GM21825 (cell line): ENCODE measurements at regions not wholly inside any gene's neighbourhood (a gene's known extent, or its start where the extent isn't known, plus 50 kb on each side); places are given as distances from the start of the nearest gene placed in this dataset.

Experiments used
- ATAC-seq: cut with Tn5 transposase; IDR thresholded peaks from one replicate; pipeline ENCODE4 v1.9.1; 2021; ENCODE audit warnings: mild to moderate bottlenecking, moderate library complexity; ENCODE audit not compliant: unreplicated experiment

- ATAC-seq, result no peak
Observed at GRCh38 chr3:124273651-124274050, 281.7 kb upstream of the ROPN1 start.

GRCh38 chr3:124274051-124274450, 282.1 kb upstream of the ROPN1 start:
- no peak for ATAC-seq

DNA sequence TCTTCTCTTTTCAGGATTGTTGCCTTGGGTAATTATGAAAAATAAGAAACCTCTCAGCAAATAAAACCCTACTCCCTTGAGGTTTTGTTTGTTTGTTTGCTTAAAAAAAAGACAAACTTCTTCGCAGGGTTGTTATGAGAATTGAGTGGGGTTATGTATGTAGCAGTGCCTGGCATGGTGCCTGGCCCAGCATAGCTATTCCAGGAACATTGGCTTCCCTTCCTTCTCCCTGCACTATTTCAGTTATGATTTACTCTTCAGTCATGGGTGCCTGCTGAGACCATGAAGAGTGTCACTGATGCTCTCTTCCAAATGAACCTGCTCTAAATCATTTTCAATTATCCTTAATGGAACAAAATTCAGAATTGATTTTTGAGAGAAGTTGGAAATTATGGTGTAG, 283.5 kb upstream of the ROPN1 start:
- ATAC-seq, result no peak

DNA sequence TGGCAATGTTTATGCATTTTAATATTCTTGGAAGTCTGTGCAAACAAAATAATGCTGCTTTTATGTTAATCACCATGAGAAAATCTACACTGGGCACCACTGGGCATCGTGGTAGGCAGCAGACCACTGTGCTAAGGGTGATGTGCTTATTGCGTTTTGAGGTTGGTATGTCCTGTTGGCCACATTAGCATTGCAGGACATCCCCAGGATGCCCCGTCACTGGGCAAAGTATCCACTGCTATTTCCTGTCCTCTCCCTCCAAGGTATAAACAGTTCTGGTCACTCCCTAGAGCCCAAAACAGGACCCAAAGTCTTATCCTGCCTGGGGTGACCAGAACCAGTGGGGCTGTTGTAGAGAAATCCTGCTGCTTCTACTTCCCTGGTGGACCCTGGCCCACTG, 284.2 kb upstream of the ROPN1 start:
- no peak for ATAC-seq

DNA sequence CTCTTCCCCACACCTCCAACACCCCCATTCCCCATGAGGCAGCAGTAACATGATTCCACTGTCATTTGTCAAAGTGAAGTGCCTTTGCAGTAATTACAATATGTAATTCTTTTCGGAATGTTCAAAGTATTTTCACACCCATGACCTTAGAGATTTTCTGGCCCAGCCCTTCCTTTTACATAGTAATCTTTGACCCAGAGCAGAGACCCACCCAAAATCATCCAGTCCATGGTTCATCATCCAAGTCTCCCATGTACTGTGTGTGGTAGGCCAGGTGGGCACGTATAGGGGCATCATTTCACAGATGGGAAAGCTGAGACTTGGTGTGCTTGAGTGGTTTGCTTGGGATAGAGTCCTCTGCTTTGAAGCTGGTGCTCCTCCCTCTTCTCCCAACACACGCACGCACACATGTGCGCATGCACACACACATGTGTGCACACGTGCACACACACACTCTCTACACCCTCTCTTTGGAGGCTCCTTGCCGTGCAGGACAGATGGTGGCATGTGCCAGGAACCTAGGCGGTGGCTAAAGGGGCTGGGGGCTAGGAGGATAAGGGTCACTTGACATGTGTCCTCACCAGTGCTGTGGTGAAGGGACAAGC, 284.7 kb upstream of the ROPN1 start:
- no peak for ATAC-seq

DNA sequence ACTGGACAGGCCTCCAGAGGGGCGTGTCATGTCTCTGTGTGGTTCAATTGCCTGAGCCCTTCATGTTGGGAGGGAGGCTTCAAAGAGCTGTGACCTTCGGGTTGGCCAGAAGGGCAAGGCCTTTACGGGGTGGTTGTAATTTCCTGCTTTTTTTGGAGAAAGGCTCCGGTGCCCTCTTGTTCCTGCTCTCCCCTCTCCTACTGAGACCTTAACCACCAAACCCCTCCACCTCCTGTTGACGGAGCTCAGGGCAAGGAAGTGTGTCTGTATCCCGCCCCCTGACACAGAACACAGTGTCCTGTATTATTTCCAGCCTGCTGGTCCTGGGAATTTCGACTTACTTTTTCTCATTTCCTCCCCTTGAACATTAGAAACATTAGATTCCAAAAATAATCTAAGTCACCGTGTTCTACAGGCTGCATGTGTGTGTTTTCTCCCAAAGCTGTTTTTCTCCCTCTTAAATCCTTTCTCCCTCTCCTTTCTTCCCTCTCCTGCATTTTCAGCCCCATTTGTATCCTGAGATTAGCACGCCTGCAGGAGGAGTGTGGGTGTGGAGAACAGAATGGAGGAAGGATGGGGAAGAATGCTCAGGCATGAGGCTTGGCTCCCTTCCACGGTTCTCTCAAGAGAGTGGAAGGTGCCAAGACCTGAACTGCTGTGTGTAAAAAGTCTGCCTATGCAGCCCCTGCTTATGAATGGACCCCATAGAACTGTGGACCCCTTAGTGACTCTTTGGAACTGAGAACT, 285.4 kb upstream of the ROPN1 start:
- no peak for ATAC-seq

DNA sequence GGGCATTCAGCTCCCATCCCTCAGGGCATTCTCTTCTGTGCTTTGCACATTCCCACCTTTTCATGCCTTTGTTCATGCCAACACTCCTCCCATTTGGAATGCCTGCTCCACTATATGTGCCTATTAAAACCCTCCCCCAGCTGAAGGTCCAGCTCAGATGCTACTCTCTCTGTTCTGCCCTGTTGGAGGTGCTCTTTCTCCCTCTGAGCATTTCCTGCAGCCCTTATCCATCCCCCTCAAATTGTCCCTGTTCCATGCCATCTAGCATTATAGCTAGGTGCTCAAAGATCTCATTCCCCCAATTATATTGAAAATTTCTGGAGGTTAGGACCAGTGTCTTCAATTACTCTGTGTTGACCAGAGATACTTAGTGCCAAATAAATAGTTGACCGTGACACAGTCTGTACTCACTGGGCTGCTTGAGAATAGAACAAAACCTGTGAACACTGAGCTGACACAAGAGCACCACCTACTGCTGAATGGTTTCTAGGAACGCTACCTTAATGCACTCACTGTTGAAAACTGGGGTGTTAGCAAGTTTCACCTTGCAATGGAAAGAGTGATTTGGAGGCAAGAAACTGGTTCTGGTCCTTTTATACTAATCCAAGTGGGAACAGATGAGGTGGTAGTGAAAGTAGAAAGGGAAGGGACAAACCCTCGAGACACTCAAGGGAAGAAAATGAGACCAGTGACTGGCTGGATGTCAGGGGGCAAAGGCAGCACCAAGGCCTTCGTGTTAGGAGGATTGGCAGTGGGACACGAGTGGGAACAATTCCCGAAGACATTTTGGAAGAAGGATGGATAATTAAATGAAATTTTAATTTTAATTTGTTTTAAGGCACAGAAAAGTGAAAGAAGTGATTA, 289.8 kb upstream of the ROPN1 start:
- ATAC-seq, result no peak

DNA sequence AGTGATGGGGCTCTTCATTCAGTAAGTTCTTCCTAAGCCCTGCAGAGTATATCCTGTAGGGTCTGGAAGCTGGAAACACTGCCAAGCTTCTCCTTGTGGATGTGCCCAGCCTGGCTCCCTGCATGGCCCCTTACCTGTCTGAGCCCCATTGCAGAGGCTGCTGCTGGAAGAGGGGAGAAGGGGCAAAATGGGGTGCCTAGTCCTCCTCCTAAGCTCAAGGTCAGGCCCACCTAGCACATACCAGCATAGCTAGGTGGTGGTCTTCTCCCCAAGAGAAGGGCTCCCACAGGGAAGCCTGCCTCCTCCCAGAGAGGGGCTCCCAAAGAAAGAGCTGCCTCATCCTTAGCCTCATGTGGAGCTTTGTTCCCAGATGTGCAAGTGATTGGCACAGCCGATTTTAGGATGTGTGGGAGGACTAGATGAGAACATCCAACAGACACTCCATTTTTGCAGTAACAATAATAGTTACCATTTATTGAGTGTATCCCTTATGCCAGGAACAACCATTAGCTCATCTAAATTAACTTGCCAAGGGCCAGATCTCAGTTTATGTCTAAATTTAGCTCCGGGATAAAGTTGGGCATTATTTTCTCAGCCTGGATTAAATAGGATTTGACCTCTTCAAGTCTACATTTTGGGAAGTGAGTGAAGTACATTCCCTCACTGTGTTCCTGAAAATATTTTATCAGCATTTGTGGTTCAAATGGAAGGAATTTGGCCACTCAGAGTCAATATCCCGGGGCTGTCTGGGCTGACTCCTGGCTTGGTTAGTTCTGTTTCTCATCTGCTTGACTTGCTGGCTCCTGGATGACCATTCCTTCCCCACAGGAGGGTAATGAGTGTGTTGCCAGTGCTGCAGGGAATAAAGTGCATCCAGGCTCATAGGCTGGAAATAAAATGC, 291.1 kb upstream of the ROPN1 start:
- ATAC-seq, result no peak

DNA sequence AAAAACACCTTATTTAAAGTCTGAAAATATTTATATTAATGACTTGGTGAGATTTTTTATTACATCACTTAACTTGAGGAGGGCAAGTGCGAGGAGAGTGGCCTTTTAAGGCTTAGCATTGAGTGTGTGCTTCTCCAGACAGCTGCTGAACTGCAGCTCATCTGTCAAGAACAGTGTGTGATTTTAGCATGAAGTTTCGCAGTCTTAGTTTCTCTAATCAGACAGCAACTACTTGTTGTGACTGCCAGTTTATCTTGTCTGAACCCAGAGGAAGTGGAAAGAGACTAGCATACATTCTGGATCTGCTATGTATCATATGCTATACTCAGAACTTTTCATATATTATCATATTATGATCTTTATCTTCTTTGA, 291.7 kb upstream of the ROPN1 start:
- ATAC-seq, result no peak

- ATAC-seq, result no peak
Observed at GRCh38 chr3:124288996-124289395, 297.1 kb upstream of the ROPN1 start.

GRCh38 chr3:124291008-124291407, 299.1 kb upstream of the ROPN1 start:
- ATAC-seq, result no peak

DNA sequence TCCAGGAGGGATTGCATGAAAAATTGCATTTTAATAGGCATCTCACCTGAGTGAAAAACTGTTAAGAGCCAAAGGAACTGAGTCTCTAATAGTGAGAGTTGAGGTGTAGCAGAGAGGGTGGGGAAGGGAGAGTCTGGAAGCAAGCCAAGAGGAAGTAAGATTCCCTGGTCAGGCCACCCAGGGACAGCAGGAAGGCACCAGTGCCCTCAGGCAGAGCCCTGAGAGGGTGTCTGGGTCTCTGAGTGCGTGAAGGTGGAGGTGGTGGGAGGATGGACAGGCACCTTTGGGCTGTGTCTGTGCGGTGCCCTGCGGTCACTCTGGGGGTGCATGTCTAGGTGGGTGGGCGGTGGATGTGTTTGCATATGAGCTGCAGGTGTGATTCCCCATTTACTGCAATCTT, 300.4 kb upstream of the ROPN1 start:
- ATAC-seq, result no peak

- no peak for ATAC-seq
Observed at GRCh38 chr3:124293584-124293983, 301.7 kb upstream of the ROPN1 start.

DNA sequence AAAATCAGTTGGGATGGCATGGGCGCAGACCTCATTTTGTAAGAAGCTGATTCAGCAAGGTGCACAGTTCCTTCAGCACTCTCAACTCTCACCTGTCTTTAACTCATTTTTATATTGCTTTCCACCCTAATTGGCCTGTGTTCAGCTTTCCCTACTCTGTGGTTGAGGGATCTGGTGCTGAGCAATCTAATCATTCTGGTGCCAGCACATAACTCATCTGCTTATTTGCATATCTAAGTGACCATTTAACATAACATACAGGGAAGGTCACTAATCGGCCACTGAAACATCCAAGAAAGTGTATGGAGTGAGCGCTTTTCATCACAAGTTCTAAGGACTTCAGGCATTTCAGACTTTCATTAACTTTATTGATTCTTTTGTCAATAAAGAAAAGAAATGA, 303.4 kb upstream of the ROPN1 start:
- no peak for ATAC-seq

DNA sequence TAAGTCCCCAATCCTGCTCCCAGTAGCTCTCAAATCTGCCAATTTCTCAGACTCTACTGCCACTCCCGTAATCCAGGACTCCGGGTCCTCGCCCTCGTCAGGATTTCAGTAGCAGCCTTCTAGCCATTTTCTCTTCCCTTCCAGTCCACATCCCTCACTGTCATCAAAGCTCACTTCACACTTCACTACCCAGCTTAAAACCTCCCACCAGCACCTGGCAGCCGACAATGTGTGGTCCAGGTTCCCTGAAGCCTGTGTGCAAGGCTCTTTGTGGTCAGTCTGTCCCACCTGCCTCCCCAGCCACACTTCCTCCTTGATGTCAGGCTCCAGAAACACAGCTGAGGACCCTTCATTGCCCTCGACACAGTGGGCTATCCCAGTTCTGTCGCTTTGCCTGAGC, 304.5 kb upstream of the ROPN1 start:
- no peak for ATAC-seq

DNA sequence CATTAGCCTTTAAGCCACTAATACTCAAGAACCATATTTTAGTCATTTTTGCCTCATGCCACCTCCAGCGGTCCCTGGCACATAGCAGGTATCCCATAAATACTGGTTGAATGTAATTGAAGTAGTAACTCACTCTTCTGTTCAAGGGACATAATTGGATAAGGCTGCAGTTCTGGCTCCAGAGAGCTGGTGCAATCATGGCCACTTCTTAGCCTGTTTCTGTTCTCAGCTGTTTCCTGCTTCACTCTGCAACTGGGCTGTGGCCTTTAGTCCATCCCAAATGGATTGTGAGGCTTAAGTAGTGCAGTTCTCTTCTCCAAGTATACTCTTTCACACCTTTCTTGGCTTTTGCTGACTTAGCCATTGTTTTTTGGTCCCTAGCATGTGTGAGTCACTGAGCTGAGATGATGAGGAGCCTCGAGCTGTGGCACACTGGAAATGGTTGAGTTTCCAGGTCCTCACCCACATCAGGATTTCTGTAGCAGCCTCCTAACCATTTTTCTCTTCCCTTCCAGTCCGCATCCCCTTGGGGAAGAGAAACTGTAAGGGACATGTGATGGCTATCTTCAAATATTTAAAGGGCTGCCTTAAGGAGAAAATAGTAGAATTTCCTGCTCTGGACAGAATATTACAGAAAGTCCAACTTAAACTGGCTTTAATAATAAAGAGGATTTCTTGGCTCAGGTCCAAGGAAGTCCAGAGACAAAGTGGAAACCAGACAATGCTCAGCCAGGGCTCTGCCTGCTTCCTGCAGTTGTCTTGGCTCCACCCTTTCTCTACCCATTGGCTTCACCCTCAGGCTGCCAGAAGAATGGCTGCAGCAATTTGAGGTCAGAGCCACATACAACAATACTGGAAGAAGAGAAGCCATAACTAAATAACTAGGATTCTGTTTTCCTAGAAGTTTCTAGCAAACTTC, 305.4 kb upstream of the ROPN1 start:
- ATAC-seq, result no peak

- no peak for ATAC-seq
Observed at GRCh38 chr3:124298301-124298700, 306.4 kb upstream of the ROPN1 start.

DNA sequence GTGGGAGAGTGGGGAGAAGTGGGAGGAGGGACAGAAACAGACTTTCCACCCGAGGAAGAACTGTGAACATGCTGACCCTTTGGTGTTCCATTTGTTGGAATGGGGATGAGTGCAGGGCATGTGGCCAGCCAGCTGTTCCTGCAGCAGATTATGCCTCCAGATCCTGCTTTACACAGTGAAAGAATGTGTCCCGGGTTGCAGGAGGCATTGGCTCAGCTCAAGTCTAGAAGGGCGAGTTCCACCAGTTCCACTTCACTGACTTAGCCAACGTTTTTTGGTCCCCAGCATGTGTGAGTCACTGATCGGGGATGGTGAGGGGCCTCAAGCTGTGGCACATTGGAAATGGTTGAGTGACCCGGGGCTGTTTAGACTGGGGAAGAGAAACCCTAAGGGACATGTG, 307.0 kb upstream of the ROPN1 start:
- ATAC-seq, result peak; percentile 63

DNA sequence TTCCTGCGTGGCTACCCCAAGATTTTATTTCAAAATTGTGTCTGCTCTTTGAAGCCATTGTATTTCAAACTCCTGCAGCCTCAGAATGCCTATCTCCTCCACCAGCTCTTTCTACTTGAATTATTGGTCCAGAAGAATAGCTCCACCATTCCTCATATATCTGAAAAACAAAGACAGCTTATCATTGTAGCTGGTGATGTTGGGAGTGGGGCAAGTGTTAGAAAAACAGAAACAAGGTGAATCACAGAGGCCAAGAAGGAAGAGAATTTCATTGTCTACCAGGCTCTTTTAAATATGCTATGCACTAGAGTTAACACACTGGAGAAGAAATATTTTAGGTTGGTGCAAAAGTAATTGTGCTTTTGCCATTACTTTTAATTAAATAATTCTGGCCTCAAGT, 307.9 kb upstream of the ROPN1 start:
- ATAC-seq, result no peak

DNA sequence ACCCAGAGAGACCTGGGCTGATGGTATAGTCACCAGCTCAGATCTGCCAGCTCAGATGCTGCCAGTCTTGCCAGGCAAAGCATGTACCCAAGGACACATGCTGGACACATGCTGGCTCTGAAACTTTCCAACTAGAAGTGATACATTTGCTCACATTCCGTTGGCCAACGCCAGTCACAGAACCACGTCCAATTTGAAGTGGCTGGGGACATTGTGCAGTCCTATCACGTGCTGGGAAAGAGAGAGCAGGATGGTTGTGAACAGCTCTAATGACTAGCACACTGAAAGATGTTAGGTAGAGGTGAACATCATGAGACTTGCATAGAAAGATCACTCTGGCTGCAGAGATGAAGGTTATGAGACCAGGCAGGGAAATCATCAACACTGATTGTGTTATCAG, 308.5 kb upstream of the ROPN1 start:
- no peak for ATAC-seq
